ENCODE measurements at regions not wholly inside any gene's neighbourhood (a gene's known extent, or its start where the extent isn't known, plus 50 kb on each side); places are given as distances from the start of the nearest gene placed in this dataset.

- Histone ChIP-seq H3K4me3 (ENCODE audit: low read length in 2 of 2) (no peak overlapping the region), H3K4me1 (ENCODE audit: control insufficient read depth in 2 of 2, insufficient read depth in 2 of 2, low read length in 2 of 2) (no peaks in the 10 kb centered on the region), H3K9ac (ENCODE audit: low read depth in 1 of 2, low read length in 2 of 2) (no peak overlapping the region), H3K27me3 (ENCODE audit: control insufficient read depth in 2 of 2, insufficient read depth in 2 of 2, low read length in 2 of 2) (no peaks in the 10 kb centered on the region), H3K36me3 (ENCODE audit: control insufficient read depth in 2 of 2, insufficient read depth in 2 of 2, low read length in 2 of 2) (no peaks in the 10 kb centered on the region), H3K9me3 (ENCODE audit: control insufficient read depth in 2 of 2, low read length in 2 of 2) (no peaks in the 10 kb centered on the region), H3K27ac (ENCODE audit: low read depth in 2 of 2, low read length in 2 of 2) (no peak overlapping the region)
These were observed 232.3 kb downstream of the ADGRG6 start for GRCh38 chr6:142534076-142534475.

DNA sequence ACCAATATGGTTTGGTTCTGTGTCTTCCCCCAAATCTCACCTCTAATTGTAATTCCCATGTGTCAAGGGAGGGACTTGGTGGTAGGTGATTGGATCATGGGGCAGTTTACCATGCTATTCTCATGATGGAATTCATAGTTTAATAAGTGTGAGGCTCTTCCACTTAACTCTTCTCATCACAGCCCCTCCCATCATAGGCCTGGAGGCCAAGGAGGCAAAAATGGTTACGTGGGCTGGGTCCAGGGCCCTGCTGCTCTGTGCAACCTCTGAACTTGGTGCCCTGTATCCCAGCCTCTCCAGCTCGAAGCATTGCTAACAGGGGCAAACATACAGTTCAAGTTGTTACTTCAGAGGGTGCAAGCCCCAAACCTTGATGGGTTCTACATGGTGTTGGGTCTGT is 232.7 kb downstream of the ADGRG6 start:
- H3K9ac ChIP-seq (ENCODE audit: low read depth in 1 of 2, low read length in 2 of 2) = no peak overlapping the region
- no peak overlapping the region for H3K4me3 ChIP-seq (ENCODE audit: low read length in 2 of 2)
- H3K4me1 ChIP-seq (ENCODE audit: control insufficient read depth in 2 of 2, insufficient read depth in 2 of 2, low read length in 2 of 2) = no peaks in the 10 kb centered on the region
- no peaks in the 10 kb centered on the region for H3K27me3 ChIP-seq (ENCODE audit: control insufficient read depth in 2 of 2, insufficient read depth in 2 of 2, low read length in 2 of 2)
- H3K27ac ChIP-seq (ENCODE audit: low read depth in 2 of 2, low read length in 2 of 2) = no peak overlapping the region
- no peaks in the 10 kb centered on the region for H3K36me3 ChIP-seq (ENCODE audit: control insufficient read depth in 2 of 2, insufficient read depth in 2 of 2, low read length in 2 of 2)
- no peaks in the 10 kb centered on the region for H3K9me3 ChIP-seq (ENCODE audit: control insufficient read depth in 2 of 2, low read length in 2 of 2)

DNA sequence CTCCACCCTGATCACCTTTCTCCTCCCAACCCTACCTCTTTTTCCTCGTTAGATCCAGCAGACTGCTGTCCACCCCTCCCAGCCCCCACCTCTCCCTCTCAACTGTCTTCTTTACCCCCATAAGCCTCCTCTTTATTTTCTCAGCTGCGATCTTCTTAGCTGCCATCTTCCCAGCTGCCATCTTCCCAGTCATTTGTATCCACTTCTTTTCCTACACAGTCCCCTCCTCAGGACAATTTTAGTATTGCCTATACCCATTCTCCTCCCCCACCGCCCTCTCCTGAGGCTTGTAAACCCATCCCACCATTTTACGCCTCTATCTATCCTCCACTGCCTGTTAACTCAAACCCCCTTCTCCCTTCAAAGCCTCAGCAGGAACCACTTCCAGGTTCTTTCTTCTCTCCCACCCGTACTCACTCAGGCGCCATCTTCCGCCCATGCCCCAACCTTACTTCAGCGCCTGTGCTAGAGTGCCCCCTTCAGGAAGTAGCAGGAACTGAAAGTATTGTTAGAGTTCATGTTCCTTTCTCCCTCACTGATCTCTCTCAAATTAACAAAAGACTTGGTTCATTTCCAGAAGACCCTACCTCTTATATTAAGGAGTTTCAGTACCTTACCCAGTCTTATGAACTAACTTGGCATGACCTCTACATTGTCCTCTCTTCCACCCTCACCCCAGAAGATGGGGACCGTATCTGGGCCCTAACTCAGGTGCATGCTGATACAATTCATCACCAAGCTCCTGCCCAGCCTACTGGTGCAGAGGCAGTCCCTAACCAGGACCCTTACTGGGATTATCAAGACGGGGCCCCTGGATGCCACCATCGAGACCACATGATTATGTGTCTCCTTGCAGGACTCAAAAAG is 236.0 kb downstream of the ADGRG6 start:
- H3K9me3 ChIP-seq (ENCODE audit: control insufficient read depth in 2 of 2, low read length in 2 of 2) = no peaks in the 10 kb centered on the region
- H3K4me3 ChIP-seq (ENCODE audit: low read length in 2 of 2) = no peak overlapping the region
- H3K27me3 ChIP-seq (ENCODE audit: control insufficient read depth in 2 of 2, insufficient read depth in 2 of 2, low read length in 2 of 2) = no peaks in the 10 kb centered on the region
- no peak overlapping the region for H3K27ac ChIP-seq (ENCODE audit: low read depth in 2 of 2, low read length in 2 of 2)
- no peaks in the 10 kb centered on the region for H3K36me3 ChIP-seq (ENCODE audit: control insufficient read depth in 2 of 2, insufficient read depth in 2 of 2, low read length in 2 of 2)
- no peaks in the 10 kb centered on the region for H3K4me1 ChIP-seq (ENCODE audit: control insufficient read depth in 2 of 2, insufficient read depth in 2 of 2, low read length in 2 of 2)
- no peak overlapping the region for H3K9ac ChIP-seq (ENCODE audit: low read depth in 1 of 2, low read length in 2 of 2)

GRCh38 chr6:142542704-142543233 is 241.0 kb downstream of the ADGRG6 start:
- no peaks in the 10 kb centered on the region for H3K36me3 ChIP-seq (ENCODE audit: control insufficient read depth in 2 of 2, insufficient read depth in 2 of 2, low read length in 2 of 2)
- no peak overlapping the region for H3K4me3 ChIP-seq (ENCODE audit: low read length in 2 of 2)
- no peak overlapping the region for H3K9ac ChIP-seq (ENCODE audit: low read depth in 1 of 2, low read length in 2 of 2)
- H3K27ac ChIP-seq (ENCODE audit: low read depth in 2 of 2, low read length in 2 of 2) = no peak overlapping the region
- no peaks in the 10 kb centered on the region for H3K4me1 ChIP-seq (ENCODE audit: control insufficient read depth in 2 of 2, insufficient read depth in 2 of 2, low read length in 2 of 2)
- no peaks in the 10 kb centered on the region for H3K27me3 ChIP-seq (ENCODE audit: control insufficient read depth in 2 of 2, insufficient read depth in 2 of 2, low read length in 2 of 2)
- no peaks in the 10 kb centered on the region for H3K9me3 ChIP-seq (ENCODE audit: control insufficient read depth in 2 of 2, low read length in 2 of 2)

- no peaks in the 10 kb centered on the region for H3K27me3 ChIP-seq (ENCODE audit: control insufficient read depth in 2 of 2, insufficient read depth in 2 of 2, low read length in 2 of 2)
- no peaks in the 10 kb centered on the region for H3K36me3 ChIP-seq (ENCODE audit: control insufficient read depth in 2 of 2, insufficient read depth in 2 of 2, low read length in 2 of 2)
- no peak overlapping the region for H3K9ac ChIP-seq (ENCODE audit: low read depth in 1 of 2, low read length in 2 of 2)
- H3K27ac ChIP-seq (ENCODE audit: low read depth in 2 of 2, low read length in 2 of 2) = no peak overlapping the region
- H3K4me1 ChIP-seq (ENCODE audit: control insufficient read depth in 2 of 2, insufficient read depth in 2 of 2, low read length in 2 of 2) = no peaks in the 10 kb centered on the region
- no peak overlapping the region for H3K4me3 ChIP-seq (ENCODE audit: low read length in 2 of 2)
- H3K9me3 ChIP-seq (ENCODE audit: control insufficient read depth in 2 of 2, low read length in 2 of 2) = no peaks in the 10 kb centered on the region
These were observed 241.8 kb downstream of the ADGRG6 start for GRCh38 chr6:142543606-142544005.

DNA sequence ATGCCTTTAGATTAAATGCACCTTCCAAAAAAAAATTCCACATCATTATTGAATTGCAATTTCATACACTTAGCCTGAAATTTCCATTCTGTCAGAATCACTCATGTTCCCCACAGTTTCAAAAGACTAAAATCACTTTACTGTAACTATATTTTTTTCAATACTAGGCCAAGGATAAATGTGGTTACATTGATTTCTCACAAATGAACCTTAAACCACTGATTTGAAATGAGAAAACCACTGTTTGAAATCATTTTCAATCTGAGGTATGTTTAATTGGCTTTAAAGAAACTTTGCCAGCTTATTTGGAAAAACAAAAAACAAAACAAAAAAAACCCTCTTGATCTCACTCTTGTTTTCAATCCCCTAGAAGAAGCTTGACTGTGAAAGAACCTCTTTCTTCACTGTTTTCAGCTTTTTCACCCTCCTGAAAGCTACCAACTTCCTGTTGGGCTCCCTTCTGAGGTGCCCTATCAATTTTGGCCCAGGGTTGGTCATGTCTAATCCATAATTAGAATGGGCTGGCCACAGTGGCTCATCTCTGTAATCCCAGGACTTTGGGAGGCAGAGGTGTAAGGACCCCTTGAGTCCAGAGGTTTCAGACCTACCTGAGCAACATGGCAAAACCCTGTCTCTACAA is 242.5 kb downstream of the ADGRG6 start:
- H3K4me3 ChIP-seq (ENCODE audit: low read length in 2 of 2) = no peak overlapping the region
- H3K36me3 ChIP-seq (ENCODE audit: control insufficient read depth in 2 of 2, insufficient read depth in 2 of 2, low read length in 2 of 2) = no peaks in the 10 kb centered on the region
- no peaks in the 10 kb centered on the region for H3K4me1 ChIP-seq (ENCODE audit: control insufficient read depth in 2 of 2, insufficient read depth in 2 of 2, low read length in 2 of 2)
- H3K27me3 ChIP-seq (ENCODE audit: control insufficient read depth in 2 of 2, insufficient read depth in 2 of 2, low read length in 2 of 2) = no peaks in the 10 kb centered on the region
- no peak overlapping the region for H3K27ac ChIP-seq (ENCODE audit: low read depth in 2 of 2, low read length in 2 of 2)
- H3K9me3 ChIP-seq (ENCODE audit: control insufficient read depth in 2 of 2, low read length in 2 of 2) = no peaks in the 10 kb centered on the region
- H3K9ac ChIP-seq (ENCODE audit: low read depth in 1 of 2, low read length in 2 of 2) = no peak overlapping the region

- H3K4me1 ChIP-seq (ENCODE audit: control insufficient read depth in 2 of 2, insufficient read depth in 2 of 2, low read length in 2 of 2) = no peaks in the 10 kb centered on the region
- H3K27ac ChIP-seq (ENCODE audit: low read depth in 2 of 2, low read length in 2 of 2) = no peak overlapping the region
- H3K4me3 ChIP-seq (ENCODE audit: low read length in 2 of 2) = no peak overlapping the region
- H3K9ac ChIP-seq (ENCODE audit: low read depth in 1 of 2, low read length in 2 of 2) = no peak overlapping the region
- no peaks in the 10 kb centered on the region for H3K27me3 ChIP-seq (ENCODE audit: control insufficient read depth in 2 of 2, insufficient read depth in 2 of 2, low read length in 2 of 2)
- no peaks in the 10 kb centered on the region for H3K36me3 ChIP-seq (ENCODE audit: control insufficient read depth in 2 of 2, insufficient read depth in 2 of 2, low read length in 2 of 2)
- no peaks in the 10 kb centered on the region for H3K9me3 ChIP-seq (ENCODE audit: control insufficient read depth in 2 of 2, low read length in 2 of 2)
These were observed 243.3 kb downstream of the ADGRG6 start for GRCh38 chr6:142545147-142545546.

- no peaks in the 10 kb centered on the region for H3K27me3 ChIP-seq (ENCODE audit: control insufficient read depth in 2 of 2, insufficient read depth in 2 of 2, low read length in 2 of 2)
These were observed 246.8 kb downstream of the ADGRG6 start for GRCh38 chr6:142548566-142548965.

GRCh38 chr6:142550310-142551063 is 248.7 kb downstream of the ADGRG6 start:
- no peak overlapping the region for H3K4me3 ChIP-seq (ENCODE audit: low read length in 2 of 2)
- H3K9me3 ChIP-seq (ENCODE audit: control insufficient read depth in 2 of 2, low read length in 2 of 2) = no peaks in the 10 kb centered on the region
- H3K27ac ChIP-seq (ENCODE audit: low read depth in 2 of 2, low read length in 2 of 2) = no peak overlapping the region
- H3K4me1 ChIP-seq (ENCODE audit: control insufficient read depth in 2 of 2, insufficient read depth in 2 of 2, low read length in 2 of 2) = no peaks in the 10 kb centered on the region
- H3K9ac ChIP-seq (ENCODE audit: low read depth in 1 of 2, low read length in 2 of 2) = no peak overlapping the region
- H3K27me3 ChIP-seq (ENCODE audit: control insufficient read depth in 2 of 2, insufficient read depth in 2 of 2, low read length in 2 of 2) = no peaks in the 10 kb centered on the region
- no peaks in the 10 kb centered on the region for H3K36me3 ChIP-seq (ENCODE audit: control insufficient read depth in 2 of 2, insufficient read depth in 2 of 2, low read length in 2 of 2)

More at GRCh38 chr6:142548566-142548965, 246.8 kb downstream of the ADGRG6 start:
- Histone ChIP-seq H3K36me3 (ENCODE audit: control insufficient read depth in 2 of 2, insufficient read depth in 2 of 2, low read length in 2 of 2) (no peaks in the 10 kb centered on the region), H3K4me3 (ENCODE audit: low read length in 2 of 2) (no peak overlapping the region), H3K9ac (ENCODE audit: low read depth in 1 of 2, low read length in 2 of 2) (no peak overlapping the region), H3K9me3 (ENCODE audit: control insufficient read depth in 2 of 2, low read length in 2 of 2) (no peaks in the 10 kb centered on the region), H3K27ac (ENCODE audit: low read depth in 2 of 2, low read length in 2 of 2) (no peak overlapping the region), H3K4me1 (ENCODE audit: control insufficient read depth in 2 of 2, insufficient read depth in 2 of 2, low read length in 2 of 2) (no peaks in the 10 kb centered on the region)

Measured in mucosa of rectum (tissue), 2 donors.